Epithelial cell of esophagus (primary cell): ENCODE measurements at regions not wholly inside any gene's neighbourhood (a gene's known extent, or its start where the extent isn't known, plus 50 kb on each side); places are given as distances from the start of the nearest gene placed in this dataset.

Experiments
- DNase-seq: peaks from one replicate; pipeline ENCODE4 v3.0.0; 2010; ENCODE audit warnings: low read depth
- H3K4me3 ChIP-seq: 2 replicates; pipeline ENCODE4 v1.5.1; 2011; ENCODE audit warnings: mild to moderate bottlenecking, low read length, control low read depth
- CTCF ChIP-seq: IDR thresholded peaks from 2 replicates; pipeline ENCODE4 v1.5.1; 2011; ENCODE audit warnings: low read depth, mild to moderate bottlenecking, low read length, control low read depth, inconsistent platforms; ENCODE audit not compliant: insufficient read depth; ENCODE audit errors: missing control alignments

DNA sequence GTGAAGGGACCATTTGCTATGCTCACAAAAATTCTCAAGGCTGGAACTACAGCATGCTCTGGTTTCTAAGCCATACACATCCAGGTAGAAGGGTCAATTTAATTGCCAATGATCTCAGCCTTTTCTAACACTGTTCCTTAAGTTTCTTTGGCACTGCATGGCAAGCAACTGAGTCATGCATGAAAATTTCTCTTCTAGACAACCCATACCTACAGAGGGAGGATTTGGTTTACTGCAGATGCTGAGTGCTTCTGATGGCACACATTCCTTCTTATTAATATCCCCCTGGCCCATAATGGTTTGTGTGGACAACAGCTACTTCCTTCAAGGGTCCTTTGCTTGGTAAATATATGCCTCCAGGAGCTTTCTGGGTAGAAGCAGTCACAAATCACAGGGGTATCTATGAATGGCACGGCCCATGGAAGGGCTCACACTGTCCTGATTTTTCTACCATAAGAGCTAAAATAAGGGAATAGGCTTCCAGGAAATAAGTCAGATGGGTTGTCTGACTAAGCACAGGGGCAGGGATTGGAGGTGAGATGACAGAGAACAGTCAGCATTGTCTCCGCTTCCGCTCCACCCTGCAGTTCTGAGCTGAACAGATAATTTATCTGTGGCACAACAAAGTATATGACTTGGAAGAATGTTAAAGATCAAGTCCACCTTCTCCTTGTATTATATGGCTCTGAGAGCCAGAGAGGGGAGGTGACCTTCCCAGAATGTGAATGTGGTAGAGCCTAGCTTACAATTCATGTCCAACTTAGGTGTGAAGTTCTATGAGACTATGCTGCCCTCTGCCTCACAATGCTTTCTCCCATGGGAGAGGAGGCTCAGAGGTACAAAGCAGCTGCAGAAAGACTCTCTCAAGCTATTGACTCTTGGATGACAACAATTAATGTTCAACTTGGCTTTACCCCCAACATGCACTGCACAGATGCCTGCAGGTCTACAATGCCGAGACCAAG, 199.2 kb upstream of the TNP1 start:
- TF ChIP-seq CTCF = no peak
- peak; percentile 39 for DNase-seq
- H3K4me3 ChIP-seq = no peak overlapping the region

GRCh38 chr2:217057773-217058172, 197.9 kb upstream of the TNP1 start:
- no peak for TF ChIP-seq CTCF
- DNase-seq = no peak
- no peak overlapping the region for H3K4me3 ChIP-seq

DNA sequence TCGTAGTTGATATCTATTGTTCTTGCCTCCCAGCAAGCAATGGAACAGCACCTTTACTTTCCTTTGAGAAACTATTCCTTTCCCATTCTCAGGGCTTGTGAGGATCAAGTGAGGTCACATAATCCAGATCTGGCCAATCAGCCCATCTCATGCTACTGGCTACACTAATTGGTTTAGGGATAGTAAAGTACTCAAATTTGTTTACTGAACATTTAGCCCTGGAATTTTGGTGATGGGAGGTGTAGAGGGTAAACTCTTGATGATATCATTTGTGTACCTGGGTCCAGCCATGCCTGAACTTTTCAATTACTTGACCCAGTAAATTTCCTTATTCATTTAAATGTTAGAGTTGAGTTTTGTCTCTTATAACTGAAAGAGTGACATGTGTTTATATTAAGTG, 195.8 kb upstream of the TNP1 start:
- no peak for DNase-seq
- TF ChIP-seq CTCF = no peak
- H3K4me3 ChIP-seq = no peak overlapping the region

DNA sequence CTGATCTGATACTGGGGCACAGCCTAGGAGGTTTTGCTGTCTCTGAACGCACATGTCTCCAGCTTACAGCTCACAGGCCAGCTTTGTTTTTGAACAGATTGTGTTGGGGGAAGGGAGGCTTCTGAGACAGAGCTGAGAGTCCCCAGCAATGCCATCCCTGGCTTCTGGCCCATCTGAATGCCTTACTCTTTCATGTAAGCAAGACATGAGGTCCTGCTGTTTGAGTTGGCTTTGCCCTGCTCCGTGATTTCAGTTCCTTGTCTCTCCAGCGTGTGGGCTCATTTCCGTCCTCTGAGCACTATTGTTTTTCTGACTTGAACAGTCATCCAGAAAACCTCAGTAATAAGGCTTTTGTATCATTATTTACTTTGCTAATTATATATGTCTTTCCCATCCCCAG, 194.9 kb upstream of the TNP1 start:
- H3K4me3 ChIP-seq = no peak overlapping the region
- no peak for DNase-seq
- TF ChIP-seq CTCF = no peak

GRCh38 chr2:217052856-217053577, 193.2 kb upstream of the TNP1 start:
- DNase-seq = no peak
- no peak overlapping the region for H3K4me3 ChIP-seq
- TF ChIP-seq CTCF = no peak

DNA sequence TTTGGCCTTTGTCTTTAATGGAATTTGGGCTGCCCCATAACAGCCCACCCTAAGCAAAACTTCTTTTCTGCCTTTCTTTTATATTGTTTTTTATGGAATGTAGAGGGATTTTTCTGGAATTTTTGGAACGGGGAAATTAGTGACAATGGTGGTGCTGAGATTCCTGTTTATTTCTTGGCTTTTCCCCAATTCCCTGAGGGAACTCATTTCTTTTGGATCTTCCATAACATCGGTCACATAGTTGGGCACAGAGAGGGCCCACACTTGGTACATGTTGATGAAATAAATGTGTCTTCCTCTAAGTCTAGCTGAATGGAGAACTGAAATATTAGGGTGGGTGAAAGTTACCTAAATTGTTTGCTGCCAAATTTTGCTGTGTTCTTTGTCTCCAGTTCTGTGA, 191.6 kb upstream of the TNP1 start:
- DNase-seq = no peak
- H3K4me3 ChIP-seq = no peak overlapping the region
- no peak for TF ChIP-seq CTCF
